Left cardiac atrium (tissue), 4 donors: ENCODE measurements at regions not wholly inside any gene's neighbourhood (a gene's known extent, or its start where the extent isn't known, plus 50 kb on each side); places are given as distances from the start of the nearest gene placed in this dataset.
"Not testable (repeated sequence)": the region's sequence is repeated elsewhere in the genome, so short reads cannot be mapped to it uniquely, and the experiment has no call there.

ENCODE experiments used
- ATAC-seq, 2 donors: fragments of 200-7000 bp; cut with Tn5 transposase; one replicate each; pipeline ENCODE4 v1.9.1; 2020; ENCODE audit warnings: mild to moderate bottlenecking in 2 of 2, moderate library complexity in 2 of 2
- DNase-seq: peaks from one replicate; pipeline ENCODE4 v3.0.0-alpha.2; 2020
- intact Hi-C, 2 donors: fragments of 100-400 bp; cut with DNase I; formaldehyde crosslinking; loops; one replicate each; pipeline versions ENCODE4 v1.14.1 to v1.15.1; 2022 to 2023
- donor health status: DM: no; HTN: yes; CAD: no.
- donor health status: DM: no; HTN: yes; CAD: no; lungs with severe emphysema.
- donor health status: DM: yes; HTN: yes; CAD: no.
- donor health status: Dilated cardiomyopathy.

GRCh38 chr3:176206809-176207208 lies 990.5 kb downstream of the TBL1XR1 start:
- intact Hi-C loops: no loop called here
- ATAC-seq (no peak), DNase-seq (no peak)

DNA sequence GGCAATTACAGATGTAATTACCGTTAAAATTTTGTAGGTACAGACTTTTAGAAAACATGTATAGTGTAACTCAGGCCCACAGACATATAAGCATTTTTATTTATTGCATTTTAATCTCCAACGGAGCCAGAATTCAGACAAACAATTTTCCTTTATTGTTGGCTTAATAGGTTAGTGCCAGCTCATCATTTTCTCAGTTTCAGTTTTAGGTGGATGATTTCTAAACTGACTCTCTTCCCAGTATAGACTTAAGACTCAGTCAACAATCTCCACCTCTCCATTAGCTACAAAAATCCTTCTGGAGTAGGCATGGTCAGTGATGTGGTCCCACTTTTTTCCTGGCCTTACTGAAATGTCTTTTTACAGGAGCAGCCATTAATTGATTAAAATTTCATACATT lies 994.6 kb downstream of the TBL1XR1 start:
- ATAC-seq: no peak
- no peak for DNase-seq
- intact Hi-C loops: no loop called here

DNA sequence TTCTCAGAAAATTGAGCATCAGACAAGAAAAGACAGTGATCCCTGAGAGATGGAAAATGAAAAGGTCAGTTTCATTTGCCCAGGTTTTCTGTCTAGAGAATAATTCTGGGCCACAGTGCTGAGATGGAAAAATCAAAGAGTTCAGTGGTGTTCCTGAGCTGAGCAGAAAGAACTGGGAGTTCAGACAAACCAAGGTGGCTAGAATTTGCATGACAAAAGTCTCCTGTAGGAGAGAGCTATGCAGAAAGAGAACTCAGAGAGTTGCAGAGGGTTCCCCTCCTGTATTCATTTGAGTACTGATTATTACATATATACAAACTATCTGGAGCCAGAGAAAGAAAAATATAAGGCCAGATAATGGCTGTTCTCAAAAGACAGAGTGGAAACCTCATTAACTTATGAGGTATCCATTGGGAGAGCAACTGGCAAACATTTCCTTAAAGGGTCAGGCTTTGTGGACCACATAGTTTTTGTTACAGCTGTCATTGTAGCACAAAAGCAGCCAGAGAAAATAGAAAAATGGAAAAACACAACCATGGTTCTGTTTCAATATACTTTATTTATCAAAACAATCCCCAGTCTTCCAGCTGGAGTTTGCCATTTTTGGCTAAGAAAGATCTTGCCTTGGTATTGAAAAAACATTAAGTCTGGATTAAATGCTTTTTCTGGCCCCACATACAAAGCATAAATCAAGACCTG lies 1004.1 kb downstream of the TBL1XR1 start:
- ATAC-seq (peak in 1 of 2 donors; percentile 70), DNase-seq (no peak)
- intact Hi-C loops: no loop called here

GRCh38 chr3:176190755-176191154 lies 1006.5 kb downstream of the TBL1XR1 start:
- intact Hi-C loops: no loop called here
- ATAC-seq (no peak), DNase-seq (no peak)

DNA sequence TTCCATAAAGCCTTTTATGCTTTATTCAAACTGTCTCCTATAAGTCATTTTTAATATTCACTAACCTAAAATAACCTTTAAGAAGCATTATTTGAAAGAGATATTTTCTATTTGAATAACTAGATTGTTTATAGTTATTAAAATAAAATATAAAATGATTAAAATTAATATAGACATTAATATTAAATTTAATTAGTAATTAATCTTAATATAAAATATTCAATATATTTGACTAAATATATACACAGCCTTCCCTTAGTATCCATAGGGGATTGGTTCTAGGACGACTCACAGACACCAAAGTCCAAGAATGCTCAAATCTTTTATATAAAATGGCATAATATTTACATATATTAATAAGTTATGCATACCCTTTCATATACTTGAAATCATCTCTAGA lies 1014.1 kb downstream of the TBL1XR1 start:
- intact Hi-C loops: no loop called here
- ATAC-seq (no peak), DNase-seq (no peak)

DNA sequence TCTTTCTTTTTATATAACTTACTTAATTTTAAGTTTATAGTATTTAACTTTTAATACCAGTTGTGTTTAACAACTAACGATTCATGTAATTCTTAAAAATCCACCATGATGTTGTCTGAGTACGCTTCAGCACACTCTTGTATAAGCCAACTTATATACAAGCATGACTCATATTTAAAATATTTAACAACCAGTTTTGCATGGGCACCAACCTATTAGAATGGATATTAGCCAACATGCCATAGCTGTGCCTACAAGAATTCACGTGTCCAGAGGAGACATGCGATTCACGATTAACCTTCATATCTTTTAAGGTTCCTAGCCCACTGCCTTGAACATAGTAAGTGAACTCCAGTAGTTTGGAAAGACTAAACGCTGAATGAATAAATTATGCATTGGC lies 1023.2 kb downstream of the TBL1XR1 start:
- ATAC-seq: no peak
- intact Hi-C loops: no loop called here
- DNase-seq: no peak

DNA sequence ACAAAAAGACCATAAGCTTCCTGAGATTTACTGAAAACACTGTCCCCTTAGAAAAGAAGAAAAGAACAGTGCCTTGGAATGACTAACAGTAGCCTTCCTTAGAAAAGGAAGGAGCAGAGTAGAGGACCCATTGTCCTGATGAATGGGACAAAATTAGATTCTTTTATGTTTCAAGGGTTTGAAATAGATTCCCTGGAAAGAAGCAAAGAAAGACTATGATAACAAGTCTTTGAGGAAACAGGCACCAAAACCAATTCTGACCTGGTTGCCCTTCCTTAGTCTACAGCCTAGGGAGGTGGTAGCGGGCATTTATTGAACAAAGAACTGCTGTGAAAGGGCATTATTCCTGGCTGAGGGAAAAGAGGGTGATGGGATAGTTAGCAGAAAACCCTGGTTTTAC lies 1024.8 kb downstream of the TBL1XR1 start:
- intact Hi-C loops: no loop called here
- no peak for ATAC-seq

GRCh38 chr3:176167272-176167671 lies 1030.0 kb downstream of the TBL1XR1 start:
- intact Hi-C loops: no loop called here
- no peak for DNase-seq
- no peak for ATAC-seq

More for the DNA sequence above, 1024.8 kb downstream of the TBL1XR1 start:
- no peak for DNase-seq

DNA sequence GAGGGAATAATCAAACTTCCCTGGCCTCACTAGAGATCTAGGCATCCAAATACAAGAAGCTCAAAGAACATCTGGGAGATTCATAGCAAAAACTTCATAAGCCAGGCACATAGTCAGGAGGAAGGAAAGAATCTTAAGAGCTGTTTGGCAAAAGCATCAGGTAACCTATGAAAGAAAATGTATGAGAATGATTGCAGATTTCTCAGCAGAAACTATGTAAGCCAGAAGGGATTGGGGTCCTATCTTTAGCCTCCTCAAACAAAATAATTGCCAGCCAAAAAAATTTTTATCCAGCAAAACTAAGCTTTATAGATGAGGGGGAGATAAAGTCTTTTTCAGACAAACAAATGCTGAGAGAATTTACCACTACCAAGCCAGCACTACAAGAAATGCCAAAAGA lies 1036.3 kb downstream of the TBL1XR1 start:
- DNase-seq (no peak), ATAC-seq (no peak)
- intact Hi-C loops: no loop called here

DNA sequence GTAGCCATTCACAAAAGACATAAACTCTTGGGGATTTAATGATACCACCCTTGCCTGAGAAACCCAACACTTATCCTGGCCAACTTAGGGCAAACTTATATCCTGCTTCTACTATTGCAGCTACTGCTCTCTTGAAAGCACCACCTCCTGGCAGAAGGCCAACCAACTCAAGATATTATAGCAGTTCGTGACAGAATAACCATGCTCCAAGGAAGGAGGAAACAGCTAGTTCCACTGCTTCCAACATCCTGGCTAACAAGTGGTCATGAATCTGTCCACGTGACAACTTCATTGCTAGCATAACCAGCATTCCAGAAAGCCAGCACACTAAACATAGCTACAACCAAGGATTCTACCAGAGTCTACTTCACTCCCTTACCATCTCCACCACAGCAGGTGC lies 1037.5 kb downstream of the TBL1XR1 start:
- no peak for ATAC-seq
- intact Hi-C loops: no loop called here
- DNase-seq: no peak

DNA sequence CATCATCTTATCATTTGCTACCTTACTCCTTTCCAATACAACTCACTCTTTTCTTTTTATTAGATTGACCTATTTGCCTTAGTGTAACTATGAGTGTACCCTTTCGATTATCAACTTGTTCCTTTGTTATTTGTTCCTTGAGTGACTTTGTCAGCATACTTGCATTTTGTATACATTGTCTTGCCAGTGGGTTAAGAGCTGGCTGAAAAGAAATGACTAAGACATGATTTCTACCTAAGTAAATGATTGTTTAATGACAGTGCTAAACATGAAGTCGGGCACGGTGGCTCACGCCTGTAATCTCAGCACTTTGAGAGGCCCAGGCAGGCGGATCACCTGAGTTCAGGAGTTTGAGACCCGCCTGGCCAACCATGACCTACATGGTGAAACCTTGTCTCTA lies 1042.3 kb downstream of the TBL1XR1 start:
- intact Hi-C loops: no loop called here
- DNase-seq (no peak), ATAC-seq (no peak)

DNA sequence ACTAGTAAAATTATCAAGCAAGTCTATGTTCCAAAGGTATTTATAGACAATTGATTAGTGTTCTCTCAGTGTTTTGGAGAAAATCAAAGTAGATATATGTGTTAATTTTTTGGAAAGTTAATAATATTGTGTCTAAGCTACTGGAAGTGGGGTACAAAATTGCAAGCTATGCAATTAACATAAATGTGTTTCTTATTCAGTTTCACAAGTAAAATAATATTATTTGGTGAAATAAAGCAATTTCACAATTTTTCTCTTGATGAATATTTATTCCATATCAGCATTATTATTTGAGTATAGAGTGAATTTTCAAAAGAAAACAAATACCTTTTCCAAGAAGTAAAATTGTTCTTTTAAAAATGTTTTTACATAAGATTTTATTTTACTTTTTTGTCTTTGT lies 1047.7 kb downstream of the TBL1XR1 start:
- intact Hi-C loops: no loop called here
- no peak for ATAC-seq
- no peak for DNase-seq

DNA sequence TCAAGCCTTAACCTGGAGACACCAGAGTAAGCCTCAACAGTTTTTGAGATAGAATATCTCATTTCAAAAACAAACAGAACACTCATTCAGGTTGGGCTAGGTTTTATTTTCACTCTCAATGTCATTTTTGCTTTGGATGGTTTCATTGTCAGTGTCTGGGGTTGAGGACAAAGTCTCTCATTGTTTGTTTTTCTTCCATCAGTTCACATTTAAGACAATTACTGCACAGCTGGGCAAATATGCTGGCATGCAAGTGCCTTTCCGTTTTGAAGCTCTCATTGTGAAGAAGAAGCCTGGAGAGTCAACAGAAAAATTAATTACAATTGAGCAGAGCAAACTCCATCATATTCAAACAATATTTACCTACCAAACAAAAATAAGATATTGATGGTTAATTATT lies 1050.0 kb downstream of the TBL1XR1 start:
- DNase-seq (no peak), ATAC-seq (no peak)
- intact Hi-C loops: no loop called here

DNA sequence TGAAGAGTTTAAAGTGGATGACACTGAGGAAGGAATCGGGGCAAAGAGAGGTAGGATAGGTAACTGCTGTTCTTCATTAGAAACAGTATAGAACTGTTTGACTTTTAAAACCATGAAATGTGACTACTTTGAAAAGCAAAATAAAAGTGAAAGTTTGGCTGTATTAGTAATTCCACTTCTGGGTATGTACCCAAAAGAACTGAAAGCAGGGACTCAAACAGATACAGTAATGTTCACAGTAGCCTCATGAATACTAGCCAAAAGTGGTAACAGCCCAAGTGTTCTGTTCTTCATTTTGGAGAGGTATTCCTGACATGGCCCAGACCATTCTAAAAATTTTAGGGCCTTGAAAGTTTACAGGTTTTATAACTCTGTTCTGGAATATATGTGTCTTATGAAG lies 1055.4 kb downstream of the TBL1XR1 start:
- ATAC-seq: no peak
- DNase-seq: no peak
- intact Hi-C loops: no loop called here

GRCh38 chr3:176120507-176120906 lies 1076.8 kb downstream of the TBL1XR1 start:
- no peak for ATAC-seq
- intact Hi-C loops: no loop called here
- DNase-seq: no peak

- intact Hi-C loops: no loop called here
- ATAC-seq (no peak), DNase-seq (no peak)
Measured at GRCh38 chr3:176119826-176120225, 1077.5 kb downstream of the TBL1XR1 start.

GRCh38 chr3:176106380-176106779 lies 1090.9 kb downstream of the TBL1XR1 start:
- DNase-seq: no peak
- intact Hi-C loops: no loop called here
- no peak for ATAC-seq

- intact Hi-C loops: no loop called here
- no peak for ATAC-seq
- DNase-seq: no peak
Measured at GRCh38 chr3:176097027-176097426, 1100.3 kb downstream of the TBL1XR1 start.

DNA sequence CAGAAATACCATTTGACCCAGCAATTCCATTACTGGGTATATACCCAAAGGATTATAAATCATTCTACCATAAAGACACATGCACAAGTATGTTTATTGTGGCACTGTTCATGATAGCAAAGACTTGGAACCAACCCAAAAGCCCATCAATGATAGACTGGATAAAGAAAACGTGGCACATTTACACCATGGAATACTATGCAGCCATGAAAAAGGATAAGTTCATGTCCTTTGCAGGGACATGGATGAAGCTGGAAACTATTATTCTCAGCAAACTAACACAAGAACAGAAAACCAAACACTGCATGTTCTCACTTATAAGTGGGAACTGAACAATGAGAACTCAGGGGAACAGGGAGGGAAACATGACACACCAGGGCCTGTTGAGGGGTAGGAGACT lies 1103.4 kb downstream of the TBL1XR1 start:
- ATAC-seq, DNase-seq, intact Hi-C loops: not testable (repeated sequence)

DNA sequence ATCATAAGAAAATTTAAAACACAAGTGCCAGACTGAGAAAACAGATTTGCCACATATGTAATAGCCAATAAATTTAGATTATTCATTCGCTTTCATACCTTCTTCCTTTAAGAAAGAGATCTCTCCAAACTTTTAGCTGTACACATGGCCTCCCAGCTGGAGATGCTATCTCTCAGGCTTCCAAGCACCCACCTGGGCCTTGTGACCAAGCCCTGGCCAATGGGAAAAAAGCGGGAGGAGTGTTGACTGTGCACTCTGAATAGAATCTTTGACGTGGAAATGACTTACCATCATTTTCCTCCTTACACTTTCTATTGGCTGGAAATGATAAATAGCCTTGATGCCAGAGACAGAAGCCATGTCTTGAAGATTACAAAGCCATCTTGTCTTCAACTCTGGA lies 1106.6 kb downstream of the TBL1XR1 start:
- intact Hi-C loops: no loop called here
- DNase-seq (no peak), ATAC-seq (no peak)

DNA sequence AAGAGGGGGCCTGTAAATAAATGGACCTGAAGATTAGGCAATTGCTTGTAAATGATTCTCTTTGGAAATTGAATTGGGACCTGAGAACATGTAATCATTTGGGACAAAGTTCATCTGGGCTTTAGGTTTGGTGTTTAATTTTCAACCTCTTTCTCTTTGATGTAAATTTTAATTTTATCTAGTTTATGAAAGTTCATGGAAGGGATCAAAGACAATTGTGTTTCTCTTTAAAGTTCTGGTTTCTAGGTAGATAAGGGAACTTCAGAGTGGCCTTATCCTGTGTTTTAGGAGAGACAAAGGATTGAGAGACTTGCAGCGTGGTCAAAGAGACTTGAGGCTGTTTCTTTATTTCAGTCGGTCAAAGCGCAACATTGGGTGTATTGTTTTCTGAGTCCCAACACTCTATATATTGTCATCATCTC lies 1108.3 kb downstream of the TBL1XR1 start:
- no peak for DNase-seq
- ATAC-seq: no peak

More for the DNA sequence above, 1108.3 kb downstream of the TBL1XR1 start:
- intact Hi-C loops: no loop called here
